ENCODE measurements at regions not wholly inside any gene's neighbourhood (a gene's known extent, or its start where the extent isn't known, plus 50 kb on each side); places are given as distances from the start of the nearest gene placed in this dataset.

- TF ChIP-seq POLR2A (IDR thresholded peaks at IDR 0.05; ENCODE audit: low read depth, low read length) = no peak
- DNase-seq (ENCODE audit: insufficient read length, low spot score) (no peak), FAIRE-seq (no peak)
Measured at GRCh38 chr12:89864411-89864810, 155.8 kb upstream of the ATP2B1 start.

GRCh38 chr12:89863968-89864367 lies 155.3 kb upstream of the ATP2B1 start:
- FAIRE-seq (no peak), DNase-seq (ENCODE audit: insufficient read length, low spot score) (no peak)
- no peak for TF ChIP-seq POLR2A (IDR thresholded peaks at IDR 0.05; ENCODE audit: low read depth, low read length)

GRCh38 chr12:89863493-89863938 lies 154.9 kb upstream of the ATP2B1 start:
- no peak for TF ChIP-seq POLR2A (IDR thresholded peaks at IDR 0.05; ENCODE audit: low read depth, low read length)
- no peak for FAIRE-seq
- DNase-seq (ENCODE audit: insufficient read length, low spot score) = no peak

GRCh38 chr12:89862511-89863445 lies 154.1 kb upstream of the ATP2B1 start:
- no peak for FAIRE-seq
- DNase-seq (ENCODE audit: insufficient read length, low spot score) = no peak
- no peak for TF ChIP-seq POLR2A (IDR thresholded peaks at IDR 0.05; ENCODE audit: low read depth, low read length)

GRCh38 chr12:89861086-89861485 lies 152.4 kb upstream of the ATP2B1 start:
- FAIRE-seq (peak; percentile 48), DNase-seq (ENCODE audit: insufficient read length, low spot score) (no peak)
- no peak for TF ChIP-seq POLR2A (IDR thresholded peaks at IDR 0.05; ENCODE audit: low read depth, low read length)

- no peak for TF ChIP-seq POLR2A (IDR thresholded peaks at IDR 0.05; ENCODE audit: low read depth, low read length)
- FAIRE-seq = no peak
- DNase-seq (ENCODE audit: insufficient read length, low spot score) = no peak
Measured at GRCh38 chr12:89859508-89860220, 151.0 kb upstream of the ATP2B1 start.

GRCh38 chr12:89858718-89859117 lies 150.1 kb upstream of the ATP2B1 start:
- no peak for DNase-seq (ENCODE audit: insufficient read length, low spot score)
- no peak for FAIRE-seq
- no peak for TF ChIP-seq POLR2A (IDR thresholded peaks at IDR 0.05; ENCODE audit: low read depth, low read length)

GRCh38 chr12:89857652-89858274 lies 149.1 kb upstream of the ATP2B1 start:
- no peak for DNase-seq (ENCODE audit: insufficient read length, low spot score)
- no peak for TF ChIP-seq POLR2A (IDR thresholded peaks at IDR 0.05; ENCODE audit: low read depth, low read length)
- no peak for FAIRE-seq

GRCh38 chr12:89856431-89856830 lies 147.8 kb upstream of the ATP2B1 start:
- peak; percentile 96 for FAIRE-seq
- TF ChIP-seq POLR2A (IDR thresholded peaks at IDR 0.05; ENCODE audit: low read depth, low read length) = no peak
- DNase-seq (ENCODE audit: insufficient read length, low spot score) = peak; percentile 9

GRCh38 chr12:89848732-89849131 lies 140.1 kb upstream of the ATP2B1 start:
- no peak for FAIRE-seq
- TF ChIP-seq POLR2A (IDR thresholded peaks at IDR 0.05; ENCODE audit: low read depth, low read length) = no peak
- no peak for DNase-seq (ENCODE audit: insufficient read length, low spot score)

- TF ChIP-seq POLR2A (IDR thresholded peaks at IDR 0.05; ENCODE audit: low read depth, low read length) = no peak
- DNase-seq (ENCODE audit: insufficient read length, low spot score) (no peak), FAIRE-seq (no peak)
Measured at GRCh38 chr12:89846473-89847055, 137.9 kb upstream of the ATP2B1 start.

- no peak for TF ChIP-seq POLR2A (IDR thresholded peaks at IDR 0.05; ENCODE audit: low read depth, low read length)
- no peak for DNase-seq (ENCODE audit: insufficient read length, low spot score)
- FAIRE-seq = no peak
Measured at GRCh38 chr12:89845767-89846166, 137.1 kb upstream of the ATP2B1 start.

GRCh38 chr12:89845366-89845765 lies 136.7 kb upstream of the ATP2B1 start:
- FAIRE-seq (no peak), DNase-seq (ENCODE audit: insufficient read length, low spot score) (no peak)
- no peak for TF ChIP-seq POLR2A (IDR thresholded peaks at IDR 0.05; ENCODE audit: low read depth, low read length)

- DNase-seq (ENCODE audit: insufficient read length, low spot score) = no peak
- no peak for TF ChIP-seq POLR2A (IDR thresholded peaks at IDR 0.05; ENCODE audit: low read depth, low read length)
Measured at GRCh38 chr12:89844539-89844938, 135.9 kb upstream of the ATP2B1 start.

More at GRCh38 chr12:89844539-89844938, 135.9 kb upstream of the ATP2B1 start:
- peak; percentile 6 for FAIRE-seq
